ENCODE measurements at regions not wholly inside any gene's neighbourhood (a gene's known extent, or its start where the extent isn't known, plus 50 kb on each side); places are given as distances from the start of the nearest gene placed in this dataset.

- TF ChIP-seq CTCF (IDR thresholded peaks at IDR 0.05; ENCODE audit: insufficient read depth, low read length, poor library complexity, severe bottlenecking) (no peak), EZH2phosphoT487 (conservative IDR thresholded peaks at IDR 0.05; ENCODE audit: low read length) (no peak)
Measured at GRCh38 chr7:119996634-119997033, 276.3 kb upstream of the KCND2 start.
